Natural killer cell (primary cell): ENCODE measurements at regions not wholly inside any gene's neighbourhood (a gene's known extent, or its start where the extent isn't known, plus 50 kb on each side); places are given as distances from the start of the nearest gene placed in this dataset.

Source experiments
- ATAC-seq, 3 donors: fragments of 150-1000 bp in 2 of 3; fragments of 200-7000 bp in 1 of 3; cut with Tn5 transposase; 1 replicate in 1 of 3; 2 replicates in 2 of 3; pipeline ENCODE4 v1.10.0; 2021; ENCODE audit warnings: mild to moderate bottlenecking in 2 of 3, moderate library complexity in 2 of 3
- DNase-seq, 2 donors: peaks; one replicate each; pipeline versions ENCODE4 v3.0.0 to v3.0.0-alpha.2; 2013 to 2021; ENCODE audit warnings: mixed read lengths in 1 of 2
- H3K27ac ChIP-seq: one replicate; pipeline ENCODE4 v1.5.1; 2013; ENCODE audit warnings: mild to moderate bottlenecking, low read length
- H3K27me3 ChIP-seq: one replicate; pipeline ENCODE4 v1.6.1; 2013; ENCODE audit warnings: low read length; ENCODE audit not compliant: control insufficient read depth, insufficient read depth
- H3K36me3 ChIP-seq: one replicate; pipeline ENCODE4 v1.6.1; 2013; ENCODE audit warnings: low read length; ENCODE audit not compliant: control insufficient read depth, insufficient read depth
- H3K4me1 ChIP-seq: one replicate; pipeline ENCODE4 v1.6.1; 2013; ENCODE audit warnings: low read length; ENCODE audit not compliant: control insufficient read depth, insufficient read depth
- H3K4me3 ChIP-seq: one replicate; pipeline ENCODE4 v1.5.1; 2013; ENCODE audit warnings: low read length
- H3K9me3 ChIP-seq: one replicate; pipeline ENCODE4 v1.6.1; 2013; ENCODE audit warnings: low read length; ENCODE audit not compliant: control insufficient read depth, insufficient read depth
- H3K27ac Mint-ChIP-seq, 2 donors: one replicate each; pipeline ENCODE4 v1.8.0; 2022; ENCODE audit warnings: mild to moderate bottlenecking in 2 of 2, mixed read lengths in 2 of 2, moderate library complexity in 1 of 2
- H3K27me3 Mint-ChIP-seq, 2 donors: one replicate each; pipeline ENCODE4 v1.8.0; 2022; ENCODE audit warnings: low read depth in 2 of 2, mixed read lengths in 2 of 2
- H3K36me3 Mint-ChIP-seq: one replicate; pipeline ENCODE4 v1.8.0; 2022; ENCODE audit warnings: mixed read lengths
- H3K4me1 Mint-ChIP-seq, 2 donors: one replicate each; pipeline ENCODE4 v1.8.0; 2022; ENCODE audit warnings: mixed read lengths in 2 of 2
- H3K4me3 Mint-ChIP-seq: one replicate; pipeline ENCODE4 v1.8.0; 2022; ENCODE audit warnings: mild to moderate bottlenecking, moderate library complexity, mixed read lengths
- H3K9me3 Mint-ChIP-seq, 2 donors: one replicate each; pipeline ENCODE4 v1.8.0; 2022; ENCODE audit warnings: mixed read lengths in 2 of 2
- WGBS: methylation state at CpG from one replicate; pipeline ENCODE4 v1.1.7; 2013; ENCODE audit warnings: missing lambda C conversion rate; ENCODE audit not compliant: insufficient coverage; 5-methylcytosine and 5-hydroxymethylcytosine counted together
- intact Hi-C: fragments of 100-400 bp; cut with micrococcal nuclease; formaldehyde crosslinking; loops from one replicate; pipeline ENCODE4 v1.14.2; 2022
- TF ChIP-seq, protein P1 (sequence below): fragments of 200-600 bp; IDR thresholded peaks from one replicate; pipeline ENCODE4 v1.8.0; 2022; ENCODE audit warnings: antibody characterized with exemption

DNA sequence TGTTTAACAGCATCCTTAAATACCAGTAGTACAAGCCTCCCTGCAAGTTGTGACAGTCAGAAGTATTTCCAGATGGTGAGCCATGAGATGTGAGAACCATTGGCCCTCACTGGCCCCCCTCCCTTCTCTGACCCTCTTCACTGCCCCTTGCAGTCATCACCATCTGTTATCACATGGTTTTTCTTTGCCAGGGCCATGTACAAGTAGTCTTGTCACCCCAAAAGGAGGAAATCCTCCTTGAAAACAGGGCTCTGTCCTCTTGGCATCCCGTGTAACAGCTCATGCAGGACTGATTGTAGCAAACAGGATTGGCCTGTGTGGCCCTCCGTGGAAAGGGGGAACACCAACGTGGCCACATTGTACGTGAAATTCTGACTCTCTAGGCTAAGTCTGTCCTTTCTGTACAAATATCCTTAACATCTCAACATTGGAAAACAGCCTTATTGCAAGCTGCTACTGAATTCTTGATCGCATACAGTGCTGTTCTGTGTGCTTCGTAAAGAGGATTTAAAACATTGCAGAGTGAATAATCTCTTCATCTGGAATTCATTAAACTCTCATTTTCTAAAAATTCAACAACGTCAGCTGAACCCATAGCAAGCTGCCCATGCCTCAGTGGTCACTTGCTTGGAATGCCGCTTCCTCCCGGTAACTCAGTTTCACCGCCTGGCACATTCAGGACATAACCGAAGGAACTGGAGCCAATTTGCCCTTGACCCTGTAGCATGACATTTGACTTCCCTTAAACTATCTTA, 171.7 kb downstream of the ATPSCKMT start:
- 80% methylated on average over 10 of the region's 11 CpGs for WGBS
- Histone ChIP-seq H3K4me3 (no peak overlapping the region), H3K27me3 (no peaks in the 10 kb centered on the region), H3K9me3 (no peaks in the 10 kb centered on the region), H3K27ac (no peak overlapping the region), H3K4me1 (no peaks in the 10 kb centered on the region), H3K36me3 (no peaks in the 10 kb centered on the region)
- Mint-ChIP-seq H3K27ac (no peak overlapping the region), H3K36me3 (no peaks in the 10 kb centered on the region), H3K4me3 (no peak overlapping the region), H3K27me3 (no peaks in the 10 kb centered on the region), H3K9me3 (peaks cover 3 to 8% of the 10 kb centered on the region in 2 donors), H3K4me1 (no peaks in the 10 kb centered on the region)
- ATAC-seq, result no peak
- intact Hi-C loops, result no loop called here
- TF ChIP-seq, protein P1, sequence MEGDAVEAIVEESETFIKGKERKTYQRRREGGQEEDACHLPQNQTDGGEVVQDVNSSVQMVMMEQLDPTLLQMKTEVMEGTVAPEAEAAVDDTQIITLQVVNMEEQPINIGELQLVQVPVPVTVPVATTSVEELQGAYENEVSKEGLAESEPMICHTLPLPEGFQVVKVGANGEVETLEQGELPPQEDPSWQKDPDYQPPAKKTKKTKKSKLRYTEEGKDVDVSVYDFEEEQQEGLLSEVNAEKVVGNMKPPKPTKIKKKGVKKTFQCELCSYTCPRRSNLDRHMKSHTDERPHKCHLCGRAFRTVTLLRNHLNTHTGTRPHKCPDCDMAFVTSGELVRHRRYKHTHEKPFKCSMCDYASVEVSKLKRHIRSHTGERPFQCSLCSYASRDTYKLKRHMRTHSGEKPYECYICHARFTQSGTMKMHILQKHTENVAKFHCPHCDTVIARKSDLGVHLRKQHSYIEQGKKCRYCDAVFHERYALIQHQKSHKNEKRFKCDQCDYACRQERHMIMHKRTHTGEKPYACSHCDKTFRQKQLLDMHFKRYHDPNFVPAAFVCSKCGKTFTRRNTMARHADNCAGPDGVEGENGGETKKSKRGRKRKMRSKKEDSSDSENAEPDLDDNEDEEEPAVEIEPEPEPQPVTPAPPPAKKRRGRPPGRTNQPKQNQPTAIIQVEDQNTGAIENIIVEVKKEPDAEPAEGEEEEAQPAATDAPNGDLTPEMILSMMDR, result no peak
- no peak for DNase-seq

GRCh38 chr5:10073441-10074104, 176.1 kb downstream of the ATPSCKMT start:
- Histone ChIP-seq H3K4me3 (no peak overlapping the region), H3K36me3 (no peaks in the 10 kb centered on the region), H3K27ac (no peak overlapping the region), H3K4me1 (no peaks in the 10 kb centered on the region), H3K27me3 (no peaks in the 10 kb centered on the region), H3K9me3 (no peaks in the 10 kb centered on the region)
- Mint-ChIP-seq H3K4me3 (no peak overlapping the region), H3K36me3 (no peaks in the 10 kb centered on the region), H3K9me3 (peaks cover 0 to 10% of the 10 kb centered on the region in 2 donors), H3K4me1 (no peaks in the 10 kb centered on the region), H3K27me3 (no peaks in the 10 kb centered on the region), H3K27ac (no peak overlapping the region)
- TF ChIP-seq, protein P1, result no peak
- intact Hi-C loops, result no loop called here
- 81% methylated on average over 8 of the region's 8 CpGs for WGBS
- ATAC-seq, result no peak
- DNase-seq, result no peak

- Mint-ChIP-seq H3K27ac (no peak overlapping the region), H3K4me1 (no peaks in the 10 kb centered on the region), H3K4me3 (no peak overlapping the region), H3K27me3 (no peaks in the 10 kb centered on the region), H3K9me3 (peaks cover 2 to 3% of the 10 kb centered on the region in 2 donors), H3K36me3 (no peaks in the 10 kb centered on the region)
- 81% methylated on average over 4 of the region's 4 CpGs for WGBS
- Histone ChIP-seq H3K27ac (no peak overlapping the region), H3K27me3 (no peaks in the 10 kb centered on the region), H3K4me3 (no peak overlapping the region), H3K9me3 (no peaks in the 10 kb centered on the region), H3K4me1 (no peaks in the 10 kb centered on the region), H3K36me3 (no peaks in the 10 kb centered on the region)
- ATAC-seq (no peak), DNase-seq (no peak)
- TF ChIP-seq, protein P1, result no peak
- intact Hi-C loops, result no loop called here
These were observed 179.9 kb downstream of the ATPSCKMT start for GRCh38 chr5:10069637-10070313.
